ENCODE measurements at regions not wholly inside any gene's neighbourhood (a gene's known extent, or its start where the extent isn't known, plus 50 kb on each side); places are given as distances from the start of the nearest gene placed in this dataset.

GRCh38 chrX:94041881-94042280, 367.9 kb downstream of the FAM133A start:
- no peak for TF ChIP-seq Cebpa-rat (IDR thresholded peaks at IDR 0.05)
- Histone ChIP-seq H4K20me1 (no peaks in the 10 kb centered on the region; the same call in 1 of the 2 replicates), H3K36me3 (no peaks in the 10 kb centered on the region), H3K27ac (no peak overlapping the region), H3K4me2 (no peak overlapping the region), H3K9ac (no peak overlapping the region), H3K4me3 (no peak overlapping the region), H3K27me3 (peaks cover 54% of the 10 kb centered on the region), H3K4me1 (no peaks in the 10 kb centered on the region), H3K9me3 (no peaks in the 10 kb centered on the region; the same call in 1 of the 2 replicates)

- no peak for TF ChIP-seq Cebpa-rat (IDR thresholded peaks at IDR 0.05)
- Histone ChIP-seq H3K9me3 (no peaks in the 10 kb centered on the region; the same call in 1 of the 2 replicates), H3K4me2 (no peak overlapping the region), H3K36me3 (no peaks in the 10 kb centered on the region), H3K27me3 (peaks cover 60% of the 10 kb centered on the region), H3K4me1 (no peaks in the 10 kb centered on the region), H4K20me1 (no peaks in the 10 kb centered on the region; the same call in 1 of the 2 replicates), H3K9ac (no peak overlapping the region), H3K27ac (no peak overlapping the region), H3K4me3 (no peak overlapping the region)
Observed at GRCh38 chrX:94045724-94046123, 371.7 kb downstream of the FAM133A start.

GRCh38 chrX:94051926-94052325, 377.9 kb downstream of the FAM133A start:
- Histone ChIP-seq H3K4me2 (no peak overlapping the region), H3K27ac (no peak overlapping the region)

GRCh38 chrX:94053575-94053974, 379.6 kb downstream of the FAM133A start:
- Histone ChIP-seq H3K27ac (no peak overlapping the region), H4K20me1 (no peaks in the 10 kb centered on the region; the same call in 1 of the 2 replicates), H3K4me1 (no peaks in the 10 kb centered on the region), H3K27me3 (peaks cover 68% of the 10 kb centered on the region), H3K9me3 (no peaks in the 10 kb centered on the region), H3K4me3 (no peak overlapping the region), H3K9ac (no peak overlapping the region), H3K36me3 (no peaks in the 10 kb centered on the region), H3K4me2 (no peak overlapping the region)
- TF ChIP-seq Cebpa-rat (IDR thresholded peaks at IDR 0.05) = no peak

More at GRCh38 chrX:94051926-94052325, 377.9 kb downstream of the FAM133A start:
- H4K20me1 ChIP-seq = no peaks in the 10 kb centered on the region
- no peaks in the 10 kb centered on the region for H3K9me3 ChIP-seq
- no peaks in the 10 kb centered on the region for H3K36me3 ChIP-seq
- H3K4me1 ChIP-seq = no peaks in the 10 kb centered on the region
- no peak overlapping the region for H3K9ac ChIP-seq
- peaks cover 64% of the 10 kb centered on the region for H3K27me3 ChIP-seq
- no peak overlapping the region for H3K4me3 ChIP-seq
- TF ChIP-seq Cebpa-rat (IDR thresholded peaks at IDR 0.05) = no peak

- H3K27me3 ChIP-seq = peaks cover 56% of the 10 kb centered on the region
- H3K9ac ChIP-seq = no peak overlapping the region
- no peaks in the 10 kb centered on the region for H3K4me1 ChIP-seq
- no peak for TF ChIP-seq Cebpa-rat (IDR thresholded peaks at IDR 0.05)
- H3K36me3 ChIP-seq = no peaks in the 10 kb centered on the region
- no peak overlapping the region for H3K4me2 ChIP-seq
- H3K4me3 ChIP-seq = no peak overlapping the region
- H4K20me1 ChIP-seq = no peaks in the 10 kb centered on the region; the same call in 1 of the 2 replicates
- no peak overlapping the region for H3K27ac ChIP-seq
- H3K9me3 ChIP-seq = no peaks in the 10 kb centered on the region
Observed at GRCh38 chrX:94057385-94057784, 383.4 kb downstream of the FAM133A start.

- Histone ChIP-seq H3K4me3 (no peak overlapping the region), H4K20me1 (no peaks in the 10 kb centered on the region; the same call in 1 of the 2 replicates), H3K27me3 (peaks cover 62% of the 10 kb centered on the region), H3K4me2 (no peak overlapping the region), H3K4me1 (no peaks in the 10 kb centered on the region), H3K27ac (no peak overlapping the region), H3K9ac (no peak overlapping the region), H3K36me3 (no peaks in the 10 kb centered on the region), H3K9me3 (no peaks in the 10 kb centered on the region)
- no peak for TF ChIP-seq Cebpa-rat (IDR thresholded peaks at IDR 0.05)
Observed at GRCh38 chrX:94058728-94059382, 384.8 kb downstream of the FAM133A start.

GRCh38 chrX:94065091-94065490, 391.1 kb downstream of the FAM133A start:
- Histone ChIP-seq H4K20me1 (no peaks in the 10 kb centered on the region), H3K27ac (no peak overlapping the region), H3K9ac (no peak overlapping the region), H3K27me3 (peaks cover 65% of the 10 kb centered on the region), H3K4me1 (no peaks in the 10 kb centered on the region), H3K4me2 (no peak overlapping the region), H3K9me3 (no peaks in the 10 kb centered on the region), H3K4me3 (no peak overlapping the region), H3K36me3 (no peaks in the 10 kb centered on the region)
- no peak for TF ChIP-seq Cebpa-rat (IDR thresholded peaks at IDR 0.05)

- peaks cover 49% of the 10 kb centered on the region for H3K27me3 ChIP-seq
- TF ChIP-seq Cebpa-rat (IDR thresholded peaks at IDR 0.05) = no peak
Observed at GRCh38 chrX:94089149-94089548, 415.1 kb downstream of the FAM133A start.

GRCh38 chrX:94097868-94098267, 423.9 kb downstream of the FAM133A start:
- H3K4me2 ChIP-seq = no peak overlapping the region
- H3K9me3 ChIP-seq = no peaks in the 10 kb centered on the region
- H3K27ac ChIP-seq = no peak overlapping the region

More at GRCh38 chrX:94089149-94089548, 415.1 kb downstream of the FAM133A start:
- no peak overlapping the region for H3K9ac ChIP-seq
- H3K9me3 ChIP-seq = no peaks in the 10 kb centered on the region
- H4K20me1 ChIP-seq = no peaks in the 10 kb centered on the region
- no peaks in the 10 kb centered on the region for H3K4me1 ChIP-seq
- no peak overlapping the region for H3K4me3 ChIP-seq
- no peak overlapping the region for H3K27ac ChIP-seq
- no peaks in the 10 kb centered on the region for H3K36me3 ChIP-seq
- no peak overlapping the region for H3K4me2 ChIP-seq

GRCh38 chrX:94107981-94108380, 434.0 kb downstream of the FAM133A start:
- H3K9ac ChIP-seq = no peak overlapping the region

More at GRCh38 chrX:94097868-94098267, 423.9 kb downstream of the FAM133A start:
- H3K4me1 ChIP-seq = no peaks in the 10 kb centered on the region
- H3K27me3 ChIP-seq = peaks cover 75% of the 10 kb centered on the region
- no peak overlapping the region for H3K4me3 ChIP-seq
- no peak overlapping the region for H3K9ac ChIP-seq
- no peaks in the 10 kb centered on the region for H4K20me1 ChIP-seq
- H3K36me3 ChIP-seq = no peaks in the 10 kb centered on the region
- TF ChIP-seq Cebpa-rat (IDR thresholded peaks at IDR 0.05) = no peak

More at GRCh38 chrX:94107981-94108380, 434.0 kb downstream of the FAM133A start:
- no peaks in the 10 kb centered on the region for H4K20me1 ChIP-seq
- H3K27me3 ChIP-seq = peaks cover 32% of the 10 kb centered on the region; the same call in 1 of the 2 replicates
- no peak overlapping the region for H3K4me2 ChIP-seq
- no peak overlapping the region for H3K4me3 ChIP-seq
- no peaks in the 10 kb centered on the region for H3K36me3 ChIP-seq
- no peaks in the 10 kb centered on the region for H3K4me1 ChIP-seq
- no peak for TF ChIP-seq Cebpa-rat (IDR thresholded peaks at IDR 0.05)
- peaks cover 13% of the 10 kb centered on the region for H3K9me3 ChIP-seq
- H3K27ac ChIP-seq = no peak overlapping the region

Measured in BLaER1 (cell line).